GM12878 (cell line): ENCODE measurements at regions not wholly inside any gene's neighbourhood (a gene's known extent, or its start where the extent isn't known, plus 50 kb on each side); places are given as distances from the start of the nearest gene placed in this dataset.

ENCODE experiments used
- ATAC-seq: fragments of 200-7000 bp; cut with Tn5 transposase; 3 replicates; pipeline ENCODE4 v1.9.1; 2020; ENCODE audit warnings: mild to moderate bottlenecking, moderate library complexity
- BruUV-seq: library from RNA; stranded (reverse); fragments of 400-500 nt; replicated peaks from 2 replicates; lab custom pipeline; 2021; lab: Mats Ljungman, UMichigan
- CTCF ChIA-PET: fragments of 300-600 bp; sonication (Branson Sonifier 250); formaldehyde crosslinking; extraction: SDS; loops from one replicate; lab custom pipeline; 2021; ENCODE audit warnings: inconsistent platforms; lab: Yijun Ruan, JAX
- POLR2A ChIA-PET: fragments of 350-600 bp; formaldehyde crosslinking; extraction: SDS; loops from one replicate; lab custom pipeline; 2021; ENCODE audit warnings: inconsistent platforms; lab: Charles Lee
- RAD21 ChIA-PET: fragments of 300-600 bp; sonication (Branson Sonifier 250); formaldehyde crosslinking; loops from one replicate; lab custom pipeline; 2023; ENCODE audit warnings: antibody characterized with exemption; ENCODE audit not compliant: unreplicated experiment; lab: Charles Lee
- SMC1A ChIA-PET: fragments of 300-600 bp; sonication (Branson Sonifier 250); formaldehyde crosslinking; loops from one replicate; lab custom pipeline; 2023; ENCODE audit not compliant: unreplicated experiment, uncharacterized antibody; lab: Charles Lee
- DNase-seq: peaks from one replicate; pipeline ENCODE4 v3.0.0-alpha.2; 2011; ENCODE audit warnings: low read depth, low spot score
- FAIRE-seq: peaks from 3 replicates; lab custom pipeline; 2011; peaks lifted over from hg19 to GRCh38; lab: Jason Lieb, UNC
- H2AFZ ChIP-seq: 2 replicates; pipeline ENCODE4 v1.6.0; 2011; ENCODE audit warnings: low read depth, low read length, control low read depth; ENCODE audit not compliant: control insufficient read depth
- H3K27ac ChIP-seq: 2 replicates; pipeline ENCODE4 v1.5.1; 2011; ENCODE audit warnings: control low read depth; ENCODE audit not compliant: control insufficient read depth, insufficient read depth
- H3K27me3 ChIP-seq, 2 experiments: replicated peaks in 1 of 2; 2 replicates each; pipeline versions ENCODE4 v1.6.0 to v1.6.1; 2011; ENCODE audit warnings: low read length in 1 of 2; ENCODE audit not compliant: control insufficient read depth in 2 of 2, insufficient read depth in 2 of 2
- H3K36me3 ChIP-seq, 2 experiments: 2 replicates each; pipeline ENCODE4 v1.5.1; 2011; ENCODE audit warnings: low read length in 1 of 2; ENCODE audit not compliant: control insufficient read depth in 2 of 2, insufficient read depth in 2 of 2
- H3K4me1 ChIP-seq: 2 replicates; pipeline ENCODE4 v1.6.1; 2011; ENCODE audit warnings: mild to moderate bottlenecking, low read length, moderate library complexity, mixed read lengths; ENCODE audit not compliant: control insufficient read depth, insufficient read depth
- H3K4me2 ChIP-seq: 2 replicates; pipeline ENCODE4 v1.6.0; 2011; ENCODE audit warnings: control low read depth; ENCODE audit not compliant: control insufficient read depth, insufficient read depth
- H3K4me3 ChIP-seq: fragments of 200-600 bp; sonication (generic); 2 replicates; pipeline ENCODE4 v1.5.1; 2016
- H3K79me2 ChIP-seq: 2 replicates; pipeline ENCODE4 v1.6.0; 2011; ENCODE audit warnings: low read length; ENCODE audit not compliant: control insufficient read depth, insufficient read depth
- H3K9ac ChIP-seq: 2 replicates; pipeline ENCODE4 v1.8.0; 2011; ENCODE audit warnings: low read length, control low read depth, mixed read lengths; ENCODE audit not compliant: control insufficient read depth, insufficient read depth
- H3K9me3 ChIP-seq: replicated peaks from 3 replicates; pipeline ENCODE4 v1.5.1; 2011; ENCODE audit warnings: mild to moderate bottlenecking, low read length; ENCODE audit not compliant: control insufficient read depth, insufficient read depth
- H4K20me1 ChIP-seq: 2 replicates; pipeline ENCODE4 v1.6.0; 2011; ENCODE audit not compliant: control insufficient read depth, insufficient read depth
- CBFB ChIP-seq: IDR thresholded peaks from 2 replicates; pipeline ENCODE4 v1.6.1; 2016; ENCODE audit warnings: antibody characterized with exemption, low read depth
- CBX5 ChIP-seq: sonication (generic); IDR thresholded peaks from 2 replicates; pipeline ENCODE4 v1.6.1; 2016; ENCODE audit warnings: low read depth, moderate library complexity, mild to moderate bottlenecking, inconsistent platforms
- FOS ChIP-seq: IDR thresholded peaks from 3 replicates; pipeline ENCODE4 v1.6.1; 2011; ENCODE audit warnings: borderline replicate concordance; ENCODE audit not compliant: insufficient read length; ENCODE audit errors: extremely low read depth
- FOXK2 ChIP-seq: fragments of 450-650 bp; IDR thresholded peaks from 2 replicates; pipeline ENCODE4 v1.6.1; 2017; ENCODE audit warnings: mild to moderate bottlenecking, moderate library complexity
- IRF4 ChIP-seq: IDR thresholded peaks from 2 replicates; pipeline ENCODE4 v1.6.1; 2011; ENCODE audit warnings: low read depth, low read length
- KDM1A ChIP-seq: fragments of 200-600 bp; sonication (generic); IDR thresholded peaks from 2 replicates; pipeline ENCODE4 v1.6.1; 2016; ENCODE audit warnings: borderline replicate concordance
- LARP7 ChIP-seq: fragments of 450-650 bp; IDR thresholded peaks from 2 replicates; pipeline ENCODE4 v1.6.1; 2017; ENCODE audit warnings: mild to moderate bottlenecking
- PKNOX1 ChIP-seq: fragments of 450-650 bp; IDR thresholded peaks from 2 replicates; pipeline ENCODE4 v1.6.1; 2016; ENCODE audit warnings: mild to moderate bottlenecking
- RAD21 ChIP-seq: IDR thresholded peaks from 2 replicates; pipeline ENCODE4 v1.6.1; 2011; ENCODE audit warnings: mild to moderate bottlenecking, low read depth, low read length, moderate library complexity; ENCODE audit not compliant: insufficient read depth
- SRF ChIP-seq, 2 experiments: IDR thresholded peaks; 2 replicates each; pipeline ENCODE4 v1.6.1; 2011; ENCODE audit warnings: low read depth in 2 of 2, low read length in 2 of 2, mild to moderate bottlenecking in 1 of 2, moderate library complexity in 1 of 2
- SUPT20H ChIP-seq: IDR thresholded peaks from 2 replicates; pipeline ENCODE4 v1.6.1; 2011; ENCODE audit warnings: low read depth, mild to moderate bottlenecking, low read length, moderate library complexity, borderline replicate concordance; ENCODE audit not compliant: control insufficient read depth
- WGBS: methylation state at CpG from one replicate; pipeline ENCODE4 v1.1.6; 2016; ENCODE audit warnings: low lambda C conversion rate; ENCODE audit not compliant: insufficient replicate concordance, insufficient coverage; ENCODE audit errors: missing lambda C conversion rate; 5-methylcytosine and 5-hydroxymethylcytosine counted together
- in situ Hi-C: fragments of 300-500 bp; cut with MboI; formaldehyde crosslinking; loops from 9 replicates; pipeline ENCODE4 v1.14.3; 2018; ENCODE audit warnings: mixed read lengths
- intact Hi-C: fragments of 100-400 bp; cut with micrococcal nuclease; formaldehyde crosslinking; loops from one replicate; pipeline ENCODE4 v1.14.2; 2022; ENCODE audit not compliant: unreplicated experiment
- TF ChIP-seq, protein P1 (sequence below), 3 experiments: IDR thresholded peaks in 2 of 3; conservative IDR thresholded peaks in 1 of 3; 2 replicates each; pipeline ENCODE4 v1.5.1; 2011; ENCODE audit warnings: low read depth in 3 of 3, low read length in 3 of 3, mild to moderate bottlenecking in 3 of 3, control low read depth in 2 of 3, moderate library complexity in 2 of 3, inconsistent platforms in 1 of 3, mixed read lengths in 1 of 3; ENCODE audit not compliant: control insufficient read depth in 2 of 3, insufficient read depth in 1 of 3; ENCODE audit errors: extremely low read depth in 1 of 3

GRCh38 chr17:27368151-27368795 is 74.4 kb downstream of the WSB1 start:
- no peak for FAIRE-seq
- intact Hi-C loops (no loop called here), in situ Hi-C loops (no loop called here)
- Histone ChIP-seq H2AFZ (no peak overlapping the region), H3K27ac (no peak overlapping the region), H3K9ac (no peak overlapping the region), H4K20me1 (no peaks in the 10 kb centered on the region), H3K4me2 (no peak overlapping the region), H3K79me2 (no peaks in the 10 kb centered on the region), H3K36me3 (no peaks in the 10 kb centered on the region)
- SMC1A ChIA-PET, result no interaction called here
- no TSS peak for BruUV-seq
- no peak for ATAC-seq
- 21% methylated on average over 4 of the region's 4 CpGs for WGBS
- CTCF ChIA-PET, result no interaction called here
- RAD21 ChIA-PET, result no interaction called here
- no peak for TF ChIP-seq FOS
- TF ChIP-seq FOXK2, result no peak
- no peak for TF ChIP-seq IRF4
- TF ChIP-seq RAD21, result no peak
- no peak for TF ChIP-seq LARP7
- TF ChIP-seq SRF (IDR thresholded peaks at IDR 0.05; ENCODE audit: low read depth in 2 of 2, low read length in 2 of 2), result no peak
- no peak for TF ChIP-seq CBFB
- no peak for TF ChIP-seq KDM1A
- no peak for TF ChIP-seq PKNOX1
- TF ChIP-seq CBX5, result no peak
- TF ChIP-seq, protein P1, sequence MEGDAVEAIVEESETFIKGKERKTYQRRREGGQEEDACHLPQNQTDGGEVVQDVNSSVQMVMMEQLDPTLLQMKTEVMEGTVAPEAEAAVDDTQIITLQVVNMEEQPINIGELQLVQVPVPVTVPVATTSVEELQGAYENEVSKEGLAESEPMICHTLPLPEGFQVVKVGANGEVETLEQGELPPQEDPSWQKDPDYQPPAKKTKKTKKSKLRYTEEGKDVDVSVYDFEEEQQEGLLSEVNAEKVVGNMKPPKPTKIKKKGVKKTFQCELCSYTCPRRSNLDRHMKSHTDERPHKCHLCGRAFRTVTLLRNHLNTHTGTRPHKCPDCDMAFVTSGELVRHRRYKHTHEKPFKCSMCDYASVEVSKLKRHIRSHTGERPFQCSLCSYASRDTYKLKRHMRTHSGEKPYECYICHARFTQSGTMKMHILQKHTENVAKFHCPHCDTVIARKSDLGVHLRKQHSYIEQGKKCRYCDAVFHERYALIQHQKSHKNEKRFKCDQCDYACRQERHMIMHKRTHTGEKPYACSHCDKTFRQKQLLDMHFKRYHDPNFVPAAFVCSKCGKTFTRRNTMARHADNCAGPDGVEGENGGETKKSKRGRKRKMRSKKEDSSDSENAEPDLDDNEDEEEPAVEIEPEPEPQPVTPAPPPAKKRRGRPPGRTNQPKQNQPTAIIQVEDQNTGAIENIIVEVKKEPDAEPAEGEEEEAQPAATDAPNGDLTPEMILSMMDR (IDR thresholded peaks at IDR 0.05 in 2 of 3, conservative IDR thresholded peaks at IDR 0.05 in 1 of 3; ENCODE audit: control insufficient read depth in 2 of 3, extremely low read depth in 1 of 3, insufficient read depth in 1 of 3, low read depth in 3 of 3, low read length in 3 of 3), result no peak
- no peak for TF ChIP-seq SUPT20H
- TF ChIP-seq, all 136 proteins: peak for 0
- Histone ChIP-seq H3K9me3 (no peaks in the 10 kb centered on the region; the same call in 1 of the 3 replicates), H3K4me3 (no peak overlapping the region), H3K27me3 (no peaks in the 10 kb centered on the region), H3K4me1 (no peaks in the 10 kb centered on the region)
- POLR2A ChIA-PET, result no interaction called here
- no peak for DNase-seq
